Suprapubic skin (tissue), 4 donors: ENCODE measurements at regions not wholly inside any gene's neighbourhood (a gene's known extent, or its start where the extent isn't known, plus 50 kb on each side); places are given as distances from the start of the nearest gene placed in this dataset.

Source experiments
- DNase-seq, 2 donors: peaks; one replicate each; pipeline ENCODE4 v3.0.0-alpha.2; 2019; ENCODE audit warnings: low spot score in 2 of 2
- H3K27ac ChIP-seq: fragments of 200-600 bp; sonication (generic); one replicate; pipeline ENCODE4 v1.5.1; 2019
- H3K27me3 ChIP-seq: fragments of 200-600 bp; sonication (generic); one replicate; pipeline ENCODE4 v1.5.1; 2019
- H3K36me3 ChIP-seq: fragments of 200-600 bp; sonication (generic); one replicate; pipeline ENCODE4 v1.5.1; 2019
- H3K4me1 ChIP-seq: fragments of 200-600 bp; sonication (generic); one replicate; pipeline ENCODE4 v1.5.1; 2019
- H3K4me3 ChIP-seq: fragments of 200-600 bp; sonication (generic); one replicate; pipeline ENCODE4 v1.5.1; 2019; ENCODE audit warnings: mild to moderate bottlenecking
- H3K9me3 ChIP-seq: fragments of 200-600 bp; sonication (generic); one replicate; pipeline ENCODE4 v1.5.1; 2019
- CTCF ChIP-seq, 2 donors: fragments of 200-600 bp in 1 of 2; fragments of 450-650 bp in 1 of 2; sonication (generic) in 1 of 2; IDR thresholded peaks; one replicate each; pipeline ENCODE4 v1.5.1; 2016 to 2019; ENCODE audit warnings: antibody characterized with exemption in 2 of 2, mild to moderate bottlenecking in 1 of 2, moderate library complexity in 1 of 2
- EP300 ChIP-seq: sonication (generic); formaldehyde crosslinking; IDR thresholded peaks from one replicate; pipeline ENCODE4 v1.6.1; 2017; ENCODE audit warnings: antibody characterized with exemption
- POLR2A ChIP-seq, 2 donors: fragments of 450-650 bp; IDR thresholded peaks; one replicate each; pipeline ENCODE4 v1.6.1; 2017; ENCODE audit warnings: antibody characterized with exemption in 2 of 2, mild to moderate bottlenecking in 2 of 2, moderate library complexity in 2 of 2
- POLR2AphosphoS5 ChIP-seq, 3 donors: sonication (generic); formaldehyde crosslinking; IDR thresholded peaks; one replicate each; pipeline ENCODE4 v1.6.1; 2017; ENCODE audit warnings: antibody characterized with exemption in 3 of 3
- WGBS: methylation state at CpG from one replicate; pipeline ENCODE4 v1.1.5; 2018; 5-methylcytosine and 5-hydroxymethylcytosine counted together

GRCh38 chr11:106461839-106462545 is 384.5 kb downstream of the AASDHPPT start:
- Histone ChIP-seq H3K27ac (no peak overlapping the region), H3K36me3 (no peaks in the 10 kb centered on the region), H3K9me3 (no peaks in the 10 kb centered on the region), H3K4me1 (no peaks in the 10 kb centered on the region), H3K4me3 (no peak overlapping the region), H3K27me3 (no peaks in the 10 kb centered on the region)
- no peak for TF ChIP-seq POLR2AphosphoS5 (IDR thresholded peaks at IDR 0.05)
- no peak for TF ChIP-seq POLR2A (IDR thresholded peaks at IDR 0.05)
- no peak for TF ChIP-seq CTCF (IDR thresholded peaks at IDR 0.05)
- TF ChIP-seq EP300, result no peak
- WGBS, result 66% methylated on average over 4 of the region's 4 CpGs
- DNase-seq, result no peak

GRCh38 chr11:106463154-106463553 is 385.7 kb downstream of the AASDHPPT start:
- TF ChIP-seq POLR2AphosphoS5 (IDR thresholded peaks at IDR 0.05), result no peak
- no peak for TF ChIP-seq CTCF (IDR thresholded peaks at IDR 0.05)
- no peak for TF ChIP-seq POLR2A (IDR thresholded peaks at IDR 0.05)
- no peak for TF ChIP-seq EP300

GRCh38 chr11:106463796-106464201 is 386.3 kb downstream of the AASDHPPT start:
- Histone ChIP-seq H3K27me3 (no peaks in the 10 kb centered on the region), H3K27ac (no peak overlapping the region), H3K4me1 (no peaks in the 10 kb centered on the region), H3K4me3 (no peak overlapping the region), H3K36me3 (no peaks in the 10 kb centered on the region), H3K9me3 (no peaks in the 10 kb centered on the region)
- no peak for TF ChIP-seq CTCF (IDR thresholded peaks at IDR 0.05)
- no peak for TF ChIP-seq POLR2AphosphoS5 (IDR thresholded peaks at IDR 0.05)
- TF ChIP-seq EP300, result no peak
- no peak for TF ChIP-seq POLR2A (IDR thresholded peaks at IDR 0.05)
- WGBS, result 62% methylated on average over 4 of the region's 4 CpGs
- DNase-seq, result no peak

More at GRCh38 chr11:106463154-106463553, 385.7 kb downstream of the AASDHPPT start:
- Histone ChIP-seq H3K4me1 (no peaks in the 10 kb centered on the region), H3K9me3 (no peaks in the 10 kb centered on the region), H3K27me3 (no peaks in the 10 kb centered on the region), H3K27ac (no peak overlapping the region), H3K4me3 (no peak overlapping the region), H3K36me3 (no peaks in the 10 kb centered on the region)
- 66% methylated on average over 1 of the region's 1 CpG for WGBS
- DNase-seq, result no peak

- no peak overlapping the region for H3K4me3 ChIP-seq
- DNase-seq, result no peak
- no peak for TF ChIP-seq POLR2A (IDR thresholded peaks at IDR 0.05)
- no peak for TF ChIP-seq EP300
- TF ChIP-seq CTCF (IDR thresholded peaks at IDR 0.05), result no peak
- no peaks in the 10 kb centered on the region for H3K27me3 ChIP-seq
- no peaks in the 10 kb centered on the region for H3K9me3 ChIP-seq
- H3K4me1 ChIP-seq, result no peaks in the 10 kb centered on the region
- no peaks in the 10 kb centered on the region for H3K36me3 ChIP-seq
- H3K27ac ChIP-seq, result no peak overlapping the region
Observed at GRCh38 chr11:106464728-106465127, 387.3 kb downstream of the AASDHPPT start.

- H3K4me3 ChIP-seq, result no peak overlapping the region
- no peak overlapping the region for H3K27ac ChIP-seq
- DNase-seq, result no peak
- H3K27me3 ChIP-seq, result no peaks in the 10 kb centered on the region
- H3K9me3 ChIP-seq, result no peaks in the 10 kb centered on the region
- H3K4me1 ChIP-seq, result no peaks in the 10 kb centered on the region
- no peak for TF ChIP-seq EP300
- TF ChIP-seq POLR2A (IDR thresholded peaks at IDR 0.05), result no peak
- TF ChIP-seq POLR2AphosphoS5 (IDR thresholded peaks at IDR 0.05), result no peak
- no peak for TF ChIP-seq CTCF (IDR thresholded peaks at IDR 0.05)
- 61% methylated on average over 5 of the region's 5 CpGs for WGBS
- H3K36me3 ChIP-seq, result no peaks in the 10 kb centered on the region
Observed at GRCh38 chr11:106466521-106467080, 389.1 kb downstream of the AASDHPPT start.
